COR-L47 (cell line): ENCODE measurements at regions not wholly inside any gene's neighbourhood (a gene's known extent, or its start where the extent isn't known, plus 50 kb on each side); places are given as distances from the start of the nearest gene placed in this dataset.

Source experiments
- DNase-seq: peaks from one replicate; lab custom pipeline; 2025; lab: John Stamatoyannopoulos, UW

GRCh38 chr6:93550551-93551276, 131.4 kb upstream of the EPHA7 start:
- DNase-seq: no peak

- no peak for DNase-seq
Measured at GRCh38 chr6:93549868-93550267, 130.5 kb upstream of the EPHA7 start.

DNA sequence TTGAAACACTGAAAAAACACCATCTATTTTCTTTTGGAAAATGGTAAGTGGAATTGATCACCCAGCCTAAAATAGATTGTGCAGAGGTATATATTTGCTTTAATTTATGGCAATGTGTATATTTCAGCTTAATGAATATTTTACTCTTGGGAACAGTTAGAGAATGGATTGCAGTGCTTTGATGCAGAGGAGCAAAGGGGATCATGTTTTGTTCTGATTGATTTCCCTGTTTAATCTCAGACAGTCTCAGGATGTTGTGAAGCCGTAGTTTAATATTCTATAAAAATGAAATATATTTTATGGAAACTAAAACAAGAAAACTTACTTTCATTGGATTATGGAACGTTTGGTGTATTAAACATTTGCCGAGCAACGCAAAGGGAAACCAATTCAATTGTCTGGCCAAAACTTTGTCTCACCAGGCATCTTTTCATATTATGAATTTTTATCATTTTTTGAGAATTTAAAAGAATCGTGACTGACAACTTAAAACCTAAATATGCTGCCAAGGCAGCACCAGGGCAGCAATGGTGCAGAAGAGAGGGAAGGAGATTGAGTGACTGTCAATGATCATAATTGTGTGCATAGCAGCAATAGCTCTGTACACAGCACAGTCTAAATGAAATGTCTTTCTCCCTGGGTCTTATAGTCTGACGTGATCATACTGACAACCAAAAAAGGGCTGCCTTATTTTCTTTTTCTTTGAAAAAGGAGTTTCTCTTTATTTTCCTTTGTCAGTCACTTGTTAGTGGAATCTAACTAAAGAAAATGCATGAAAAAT, 105.5 kb upstream of the EPHA7 start:
- DNase-seq: no peak

GRCh38 chr6:93523365-93523764, 104.0 kb upstream of the EPHA7 start:
- no peak for DNase-seq

- no peak for DNase-seq
Measured at GRCh38 chr6:93516441-93516840, 97.1 kb upstream of the EPHA7 start.

- no peak for DNase-seq
Measured at GRCh38 chr6:93515736-93516135, 96.4 kb upstream of the EPHA7 start.

DNA sequence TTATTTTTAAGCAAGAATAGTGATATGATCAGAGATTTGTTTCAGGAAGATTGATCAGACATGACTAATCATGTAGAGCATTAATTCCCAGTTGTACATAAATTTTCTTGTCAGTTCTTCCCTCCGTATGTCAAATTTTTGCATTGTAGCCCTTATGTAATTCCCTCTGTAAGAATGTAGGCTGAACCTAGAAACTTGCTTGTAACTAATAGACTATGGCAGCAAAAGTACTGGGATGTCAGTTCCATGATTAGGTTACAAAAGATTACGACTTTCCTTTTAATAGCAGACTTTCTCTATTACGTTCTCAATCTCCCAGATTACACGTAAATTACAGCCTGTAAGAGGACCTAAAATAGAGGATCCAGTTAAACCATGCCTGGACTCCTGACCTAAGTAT, 79.4 kb upstream of the EPHA7 start:
- DNase-seq: no peak

- DNase-seq: no peak
Measured at GRCh38 chr6:93496548-93496947, 77.2 kb upstream of the EPHA7 start.

GRCh38 chr6:93494057-93494456, 74.7 kb upstream of the EPHA7 start:
- DNase-seq: no peak

DNA sequence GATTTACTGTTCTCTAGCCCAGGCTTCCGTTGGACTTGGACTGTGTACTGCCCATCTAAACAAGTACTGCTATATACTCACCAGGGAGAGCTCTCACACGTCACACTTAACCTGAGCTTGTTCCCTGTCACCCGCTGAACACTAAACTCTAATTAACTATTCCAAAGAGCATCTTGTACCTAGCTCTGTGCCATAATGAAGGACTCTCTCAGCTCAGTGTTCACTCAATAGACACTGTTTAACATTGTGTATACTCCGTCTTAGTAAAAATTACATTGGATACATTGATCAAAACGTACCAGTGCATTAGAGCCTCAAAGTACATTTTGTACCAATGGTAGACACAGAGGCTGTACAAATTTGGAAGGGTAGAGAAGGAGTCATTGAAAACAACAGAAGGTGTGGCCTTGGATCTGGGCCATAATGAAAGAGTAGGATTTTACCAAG, 55.4 kb upstream of the EPHA7 start:
- DNase-seq: no peak

DNA sequence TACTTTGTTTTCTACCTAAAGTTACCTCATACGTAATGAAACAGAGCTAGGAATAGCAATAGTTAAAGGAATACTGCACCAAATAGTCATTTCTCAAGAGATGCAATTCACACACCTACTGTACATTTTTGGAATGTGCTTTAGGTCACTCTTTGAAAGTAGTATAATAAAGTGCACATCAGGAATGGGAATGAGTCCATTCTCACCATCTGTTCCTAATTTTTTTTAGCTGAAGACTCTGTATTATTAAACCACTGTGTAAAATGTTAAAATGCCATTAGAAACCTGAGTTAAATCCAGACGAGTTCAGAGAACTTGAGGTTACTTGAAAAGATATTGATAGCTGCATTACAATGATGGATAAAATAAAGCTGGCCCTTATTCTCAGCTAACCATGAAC, 51.9 kb upstream of the EPHA7 start:
- no peak for DNase-seq
